HL-60 (cell line): ENCODE measurements at regions not wholly inside any gene's neighbourhood (a gene's known extent, or its start where the extent isn't known, plus 50 kb on each side); places are given as distances from the start of the nearest gene placed in this dataset.

ENCODE experiments used
- POLR2AphosphoS5 ChIP-seq: IDR thresholded peaks from 2 replicates; pipeline ENCODE4 v1.6.1; 2012; ENCODE audit warnings: low read depth
- TF ChIP-seq, protein P1 (sequence below): IDR thresholded peaks from one replicate; pipeline ENCODE4 v1.5.1; 2011; ENCODE audit warnings: low read length, control low read depth, inconsistent platforms; ENCODE audit not compliant: insufficient read depth

DNA sequence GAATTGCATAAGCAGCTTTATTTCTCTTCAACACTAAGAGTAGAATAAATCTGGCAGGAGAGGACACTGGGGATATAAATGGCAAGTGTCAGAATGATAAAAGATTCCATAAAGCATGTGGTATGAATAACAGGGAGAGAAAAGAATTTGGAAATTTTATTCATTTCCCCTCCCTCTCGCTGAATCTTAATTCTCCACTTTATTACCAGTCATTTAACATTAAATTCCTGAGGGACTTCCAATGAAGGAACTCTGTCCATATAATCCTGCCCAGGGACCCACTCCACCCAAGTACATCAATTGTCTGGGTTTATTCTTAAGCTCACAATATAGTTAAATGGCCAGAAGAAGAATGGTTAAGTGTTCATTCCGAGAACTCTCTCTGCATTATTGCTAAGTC is 197.7 kb upstream of the MGAT5 start:
- TF ChIP-seq, protein P1, sequence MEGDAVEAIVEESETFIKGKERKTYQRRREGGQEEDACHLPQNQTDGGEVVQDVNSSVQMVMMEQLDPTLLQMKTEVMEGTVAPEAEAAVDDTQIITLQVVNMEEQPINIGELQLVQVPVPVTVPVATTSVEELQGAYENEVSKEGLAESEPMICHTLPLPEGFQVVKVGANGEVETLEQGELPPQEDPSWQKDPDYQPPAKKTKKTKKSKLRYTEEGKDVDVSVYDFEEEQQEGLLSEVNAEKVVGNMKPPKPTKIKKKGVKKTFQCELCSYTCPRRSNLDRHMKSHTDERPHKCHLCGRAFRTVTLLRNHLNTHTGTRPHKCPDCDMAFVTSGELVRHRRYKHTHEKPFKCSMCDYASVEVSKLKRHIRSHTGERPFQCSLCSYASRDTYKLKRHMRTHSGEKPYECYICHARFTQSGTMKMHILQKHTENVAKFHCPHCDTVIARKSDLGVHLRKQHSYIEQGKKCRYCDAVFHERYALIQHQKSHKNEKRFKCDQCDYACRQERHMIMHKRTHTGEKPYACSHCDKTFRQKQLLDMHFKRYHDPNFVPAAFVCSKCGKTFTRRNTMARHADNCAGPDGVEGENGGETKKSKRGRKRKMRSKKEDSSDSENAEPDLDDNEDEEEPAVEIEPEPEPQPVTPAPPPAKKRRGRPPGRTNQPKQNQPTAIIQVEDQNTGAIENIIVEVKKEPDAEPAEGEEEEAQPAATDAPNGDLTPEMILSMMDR: no peak
- no peak for TF ChIP-seq POLR2AphosphoS5
